GM12878 (cell line): ENCODE measurements at regions not wholly inside any gene's neighbourhood (a gene's known extent, or its start where the extent isn't known, plus 50 kb on each side); places are given as distances from the start of the nearest gene placed in this dataset.

ENCODE experiments used
- ATAC-seq: fragments of 200-7000 bp; cut with Tn5 transposase; 3 replicates; pipeline ENCODE4 v1.9.1; 2020; ENCODE audit warnings: mild to moderate bottlenecking, moderate library complexity
- BruUV-seq: library from RNA; stranded (reverse); fragments of 400-500 nt; replicated peaks from 2 replicates; lab custom pipeline; 2021; lab: Mats Ljungman, UMichigan
- CTCF ChIA-PET: fragments of 300-600 bp; sonication (Branson Sonifier 250); formaldehyde crosslinking; extraction: SDS; loops from one replicate; lab custom pipeline; 2021; ENCODE audit warnings: inconsistent platforms; lab: Yijun Ruan, JAX
- POLR2A ChIA-PET: fragments of 350-600 bp; formaldehyde crosslinking; extraction: SDS; loops from one replicate; lab custom pipeline; 2021; ENCODE audit warnings: inconsistent platforms; lab: Charles Lee
- RAD21 ChIA-PET: fragments of 300-600 bp; sonication (Branson Sonifier 250); formaldehyde crosslinking; loops from one replicate; lab custom pipeline; 2023; ENCODE audit warnings: antibody characterized with exemption; ENCODE audit not compliant: unreplicated experiment; lab: Charles Lee
- SMC1A ChIA-PET: fragments of 300-600 bp; sonication (Branson Sonifier 250); formaldehyde crosslinking; loops from one replicate; lab custom pipeline; 2023; ENCODE audit not compliant: unreplicated experiment, uncharacterized antibody; lab: Charles Lee
- DNase-seq: peaks from one replicate; pipeline ENCODE4 v3.0.0-alpha.2; 2011; ENCODE audit warnings: low read depth, low spot score
- FAIRE-seq: peaks from 3 replicates; lab custom pipeline; 2011; peaks lifted over from hg19 to GRCh38; lab: Jason Lieb, UNC
- H2AFZ ChIP-seq: 2 replicates; pipeline ENCODE4 v1.6.0; 2011; ENCODE audit warnings: low read depth, low read length, control low read depth; ENCODE audit not compliant: control insufficient read depth
- H3K27ac ChIP-seq: 2 replicates; pipeline ENCODE4 v1.5.1; 2011; ENCODE audit warnings: control low read depth; ENCODE audit not compliant: control insufficient read depth, insufficient read depth
- H3K27me3 ChIP-seq, 2 experiments: replicated peaks in 1 of 2; 2 replicates each; pipeline versions ENCODE4 v1.6.0 to v1.6.1; 2011; ENCODE audit warnings: low read length in 1 of 2; ENCODE audit not compliant: control insufficient read depth in 2 of 2, insufficient read depth in 2 of 2
- H3K36me3 ChIP-seq, 2 experiments: 2 replicates each; pipeline ENCODE4 v1.5.1; 2011; ENCODE audit warnings: low read length in 1 of 2; ENCODE audit not compliant: control insufficient read depth in 2 of 2, insufficient read depth in 2 of 2
- H3K4me1 ChIP-seq: 2 replicates; pipeline ENCODE4 v1.6.1; 2011; ENCODE audit warnings: mild to moderate bottlenecking, low read length, moderate library complexity, mixed read lengths; ENCODE audit not compliant: control insufficient read depth, insufficient read depth
- H3K4me2 ChIP-seq: 2 replicates; pipeline ENCODE4 v1.6.0; 2011; ENCODE audit warnings: control low read depth; ENCODE audit not compliant: control insufficient read depth, insufficient read depth
- H3K4me3 ChIP-seq: fragments of 200-600 bp; sonication (generic); 2 replicates; pipeline ENCODE4 v1.5.1; 2016
- H3K79me2 ChIP-seq: 2 replicates; pipeline ENCODE4 v1.6.0; 2011; ENCODE audit warnings: low read length; ENCODE audit not compliant: control insufficient read depth, insufficient read depth
- H3K9ac ChIP-seq: 2 replicates; pipeline ENCODE4 v1.8.0; 2011; ENCODE audit warnings: low read length, control low read depth, mixed read lengths; ENCODE audit not compliant: control insufficient read depth, insufficient read depth
- H3K9me3 ChIP-seq: replicated peaks from 3 replicates; pipeline ENCODE4 v1.5.1; 2011; ENCODE audit warnings: mild to moderate bottlenecking, low read length; ENCODE audit not compliant: control insufficient read depth, insufficient read depth
- H4K20me1 ChIP-seq: 2 replicates; pipeline ENCODE4 v1.6.0; 2011; ENCODE audit not compliant: control insufficient read depth, insufficient read depth
- CBFB ChIP-seq: IDR thresholded peaks from 2 replicates; pipeline ENCODE4 v1.6.1; 2016; ENCODE audit warnings: antibody characterized with exemption, low read depth
- CBX5 ChIP-seq: sonication (generic); IDR thresholded peaks from 2 replicates; pipeline ENCODE4 v1.6.1; 2016; ENCODE audit warnings: low read depth, moderate library complexity, mild to moderate bottlenecking, inconsistent platforms
- CEBPB ChIP-seq, 2 experiments: fragments of 150-350 bp in 1 of 2; IDR thresholded peaks; 2 replicates each; pipeline ENCODE4 v1.6.1; 2012 to 2014; ENCODE audit warnings: low read depth in 2 of 2, low read length in 2 of 2, borderline replicate concordance in 1 of 2, inconsistent platforms in 1 of 2
- NBN ChIP-seq: fragments of 450-650 bp; IDR thresholded peaks from 2 replicates; pipeline ENCODE4 v1.6.1; 2016
- NR2C1 ChIP-seq: fragments of 450-650 bp; IDR thresholded peaks from 2 replicates; pipeline ENCODE4 v1.6.1; 2017; ENCODE audit warnings: antibody characterized with exemption, mild to moderate bottlenecking, moderate library complexity
- NR2F1 ChIP-seq: fragments of 450-650 bp; conservative IDR thresholded peaks from 2 replicates; pipeline ENCODE4 v1.6.1; 2017; ENCODE audit warnings: mild to moderate bottlenecking
- POU2F2 ChIP-seq: IDR thresholded peaks from 3 replicates; pipeline ENCODE4 v1.6.1; 2011; ENCODE audit warnings: low read depth, mild to moderate bottlenecking, low read length, borderline replicate concordance
- REST ChIP-seq: IDR thresholded peaks from 2 replicates; pipeline ENCODE4 v1.6.1; 2012; ENCODE audit warnings: mild to moderate bottlenecking, low read depth, low read length
- SMC3 ChIP-seq: IDR thresholded peaks from 2 replicates; pipeline ENCODE4 v1.6.1; 2011; ENCODE audit warnings: low read length, improper control_type of control experiment, borderline replicate concordance
- TCF3 ChIP-seq: IDR thresholded peaks from 2 replicates; pipeline ENCODE4 v1.6.1; 2012; ENCODE audit warnings: low read depth, mild to moderate bottlenecking, low read length, borderline replicate concordance; ENCODE audit not compliant: insufficient read depth
- ZBTB11 ChIP-seq: fragments of 450-650 bp; formaldehyde crosslinking; IDR thresholded peaks from 2 replicates; pipeline ENCODE4 v1.5.0; 2022; ENCODE audit warnings: mild to moderate bottlenecking, missing genetic modification characterization
- ZBTB40 ChIP-seq: fragments of 450-650 bp; IDR thresholded peaks from 2 replicates; pipeline ENCODE4 v1.6.1; 2016; ENCODE audit warnings: mild to moderate bottlenecking, moderate library complexity, borderline replicate concordance
- WGBS: methylation state at CpG from one replicate; pipeline ENCODE4 v1.1.6; 2016; ENCODE audit warnings: low lambda C conversion rate; ENCODE audit not compliant: insufficient replicate concordance, insufficient coverage; ENCODE audit errors: missing lambda C conversion rate; 5-methylcytosine and 5-hydroxymethylcytosine counted together
- in situ Hi-C: fragments of 300-500 bp; cut with MboI; formaldehyde crosslinking; loops from 9 replicates; pipeline ENCODE4 v1.14.3; 2018; ENCODE audit warnings: mixed read lengths
- intact Hi-C: fragments of 100-400 bp; cut with micrococcal nuclease; formaldehyde crosslinking; loops from one replicate; pipeline ENCODE4 v1.14.2; 2022; ENCODE audit not compliant: unreplicated experiment

GRCh38 chr10:130801276-130801675 is 510.2 kb downstream of the TCERG1L start (continued):
- no peak for TF ChIP-seq REST

- SMC1A ChIA-PET = no interaction called here
- no peak for TF ChIP-seq POU2F2
- no peak for TF ChIP-seq CEBPB (IDR thresholded peaks at IDR 0.05; ENCODE audit: borderline replicate concordance in 1 of 2, low read depth in 2 of 2, low read length in 2 of 2)
- TF ChIP-seq CBX5 = no peak
- no peak for TF ChIP-seq ZBTB40
- no peak for TF ChIP-seq ZBTB11 (CRISPR knock-in tag)
- no peak for TF ChIP-seq CBFB
- no peak for TF ChIP-seq NR2F1
- TF ChIP-seq NR2C1 = no peak
- TF ChIP-seq TCF3 = no peak
- no peak for TF ChIP-seq SMC3
- no peak for TF ChIP-seq NBN
Observed at GRCh38 chr10:130801784-130802183, 509.7 kb downstream of the TCERG1L start.

More at GRCh38 chr10:130801784-130802183, 509.7 kb downstream of the TCERG1L start:
- FAIRE-seq = no peak
- no peaks in the 10 kb centered on the region for H3K4me1 ChIP-seq
- no peak for ATAC-seq
- CTCF ChIA-PET = no interaction called here
- no peak for DNase-seq
- H3K4me2 ChIP-seq = no peak overlapping the region
- 48% methylated on average over 19 of the region's 19 CpGs for WGBS
- no peaks in the 10 kb centered on the region for H3K27me3 ChIP-seq
- POLR2A ChIA-PET = no interaction called here
- no peaks in the 10 kb centered on the region for H4K20me1 ChIP-seq
- no peaks in the 10 kb centered on the region for H3K36me3 ChIP-seq
- in situ Hi-C loops (no loop called here), intact Hi-C loops (no loop called here)
- H2AFZ ChIP-seq = no peak overlapping the region
- RAD21 ChIA-PET = no interaction called here
- no peak overlapping the region for H3K4me3 ChIP-seq
- no peaks in the 10 kb centered on the region for H3K79me2 ChIP-seq
- no peaks in the 10 kb centered on the region; the same call in 2 of the 3 replicates for H3K9me3 ChIP-seq
- H3K27ac ChIP-seq = no peak overlapping the region
- no TSS peak for BruUV-seq
- H3K9ac ChIP-seq = no peak overlapping the region
